NCI-H460 (cell line): ENCODE measurements at regions not wholly inside any gene's neighbourhood (a gene's known extent, or its start where the extent isn't known, plus 50 kb on each side); places are given as distances from the start of the nearest gene placed in this dataset.

Experiments
- DNase-seq: peaks from one replicate; pipeline ENCODE4 v3.0.0-alpha.2; 2016; ENCODE audit warnings: low read depth; ENCODE audit errors: extremely low read depth

- DNase-seq: no peak
Measured at GRCh38 chr12:124448241-124448954, 119.0 kb downstream of the NCOR2 start.

GRCh38 chr12:124446364-124446763 lies 121.0 kb downstream of the NCOR2 start:
- no peak for DNase-seq

- DNase-seq: no peak
Measured at GRCh38 chr12:124445826-124446225, 121.6 kb downstream of the NCOR2 start.

- DNase-seq: no peak
Measured at GRCh38 chr12:124445121-124445718, 122.2 kb downstream of the NCOR2 start.

GRCh38 chr12:124443931-124444712 lies 123.3 kb downstream of the NCOR2 start:
- no peak for DNase-seq

GRCh38 chr12:124442772-124443445 lies 124.5 kb downstream of the NCOR2 start:
- DNase-seq: no peak

- DNase-seq: no peak
Measured at GRCh38 chr12:124442281-124442680, 125.1 kb downstream of the NCOR2 start.

- no peak for DNase-seq
Measured at GRCh38 chr12:124441443-124442194, 125.8 kb downstream of the NCOR2 start.

- no peak for DNase-seq
Measured at GRCh38 chr12:124440841-124441381, 126.5 kb downstream of the NCOR2 start.

- DNase-seq: no peak
Measured at GRCh38 chr12:124440031-124440626, 127.3 kb downstream of the NCOR2 start.

- DNase-seq: no peak
Measured at GRCh38 chr12:124438437-124439056, 128.9 kb downstream of the NCOR2 start.

GRCh38 chr12:124437617-124438436 lies 129.6 kb downstream of the NCOR2 start:
- no peak for DNase-seq

- DNase-seq: no peak
Measured at GRCh38 chr12:124437121-124437520, 130.3 kb downstream of the NCOR2 start.

GRCh38 chr12:124436366-124436765 lies 131.0 kb downstream of the NCOR2 start:
- DNase-seq: no peak

GRCh38 chr12:124435806-124436345 lies 131.5 kb downstream of the NCOR2 start:
- DNase-seq: no peak

- DNase-seq: no peak
Measured at GRCh38 chr12:124434951-124435805, 132.2 kb downstream of the NCOR2 start.

GRCh38 chr12:124434354-124434753 lies 133.1 kb downstream of the NCOR2 start:
- DNase-seq: no peak
